Fibroblast of gingiva (primary cell): ENCODE measurements at regions not wholly inside any gene's neighbourhood (a gene's known extent, or its start where the extent isn't known, plus 50 kb on each side); places are given as distances from the start of the nearest gene placed in this dataset.

ENCODE experiments used
- DNase-seq: peaks from one replicate; pipeline ENCODE4 v3.0.0-alpha.2; 2011; ENCODE audit warnings: low read depth

DNA sequence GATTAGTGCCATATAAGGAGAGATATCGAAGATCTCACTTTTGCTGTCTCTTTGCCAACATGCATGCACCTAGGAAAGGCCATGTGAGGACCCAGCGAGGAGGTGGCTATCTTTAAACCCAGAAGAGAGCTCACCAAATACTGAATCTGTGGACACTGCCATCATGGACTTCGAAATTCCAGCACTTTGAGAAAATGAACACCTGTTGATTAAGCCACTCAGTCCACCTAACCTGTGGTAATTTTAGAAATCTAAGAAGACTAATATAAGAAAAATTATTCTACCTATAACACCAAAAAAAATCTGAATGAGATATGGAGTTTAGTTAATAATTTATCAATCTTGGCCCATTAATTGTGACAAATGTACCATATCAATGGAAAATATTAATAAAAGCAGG, 193.6 kb upstream of the CARD18 start:
- DNase-seq: no peak

DNA sequence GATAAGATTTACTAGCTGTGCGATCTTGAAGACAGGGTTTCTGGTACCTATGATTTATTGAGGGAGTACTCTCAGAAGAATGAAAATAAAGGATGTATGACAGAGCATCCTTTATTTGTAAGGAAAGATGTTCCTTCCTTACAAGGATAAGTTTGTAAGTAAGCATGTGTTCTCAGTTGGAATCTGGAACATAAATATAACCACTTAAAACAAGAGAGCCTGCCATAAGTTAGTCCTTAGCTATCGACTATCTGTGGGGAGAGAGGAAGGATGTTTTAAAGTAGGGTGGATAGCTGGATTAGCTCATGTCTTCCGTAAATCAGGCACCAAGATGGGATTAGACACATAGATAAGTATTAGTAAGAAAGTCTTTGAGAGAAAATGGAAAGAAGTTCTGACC, 192.6 kb upstream of the CARD18 start:
- no peak for DNase-seq

DNA sequence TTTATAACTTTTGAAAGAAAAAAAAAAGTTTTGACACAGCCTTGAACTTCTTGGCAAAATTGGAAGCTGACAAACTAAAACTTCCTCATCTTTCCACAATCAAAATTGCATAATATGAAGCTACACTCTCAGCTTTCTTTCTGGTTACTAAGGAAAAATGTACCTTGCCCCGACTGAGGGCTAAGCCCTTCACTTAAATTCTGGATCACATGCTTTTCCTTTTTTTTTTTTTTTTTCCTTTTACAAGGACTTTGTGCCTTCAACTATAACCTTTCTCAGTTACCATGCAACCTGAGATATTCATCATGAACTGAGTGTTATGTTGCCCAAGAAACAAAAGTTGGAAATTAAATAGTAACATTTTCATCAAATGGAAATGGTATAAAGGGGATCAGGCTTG, 188.5 kb upstream of the CARD18 start:
- no peak for DNase-seq

DNA sequence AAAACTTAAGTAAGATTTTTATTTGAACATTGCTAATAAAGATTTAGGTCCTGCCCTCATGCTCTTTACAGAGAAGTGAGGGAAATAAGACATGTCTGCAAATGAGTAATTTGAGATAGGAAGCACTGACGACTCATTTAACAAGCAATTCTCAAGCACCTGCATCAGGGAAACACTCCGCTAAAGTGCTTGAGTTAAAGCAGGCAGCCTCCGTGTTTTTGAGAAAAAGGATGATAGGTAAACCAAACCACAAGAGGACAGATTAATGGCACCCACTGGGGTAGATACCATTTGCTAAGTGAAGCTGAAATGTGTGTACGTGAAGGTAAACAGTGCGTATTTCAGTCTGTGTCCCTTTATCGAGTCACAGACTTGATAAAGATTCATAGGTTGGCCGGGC, 184.6 kb upstream of the CARD18 start:
- DNase-seq: no peak

DNA sequence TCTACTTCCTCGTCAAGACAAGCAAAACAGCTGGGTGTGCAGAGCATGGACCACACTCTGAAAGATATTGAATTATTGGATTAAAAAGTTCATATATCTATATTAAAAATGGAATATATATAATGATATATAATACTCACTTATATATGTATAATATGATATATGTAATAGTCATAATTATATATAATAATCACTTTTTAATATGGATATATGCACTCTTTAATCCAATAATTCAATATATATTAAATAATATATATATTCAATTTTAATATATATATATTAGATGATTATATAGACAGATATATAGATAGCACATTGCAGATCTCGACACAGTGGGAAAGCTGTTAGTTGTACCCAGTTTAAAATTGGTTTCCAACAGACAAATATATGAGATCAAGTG, 182.1 kb upstream of the CARD18 start:
- no peak for DNase-seq

DNA sequence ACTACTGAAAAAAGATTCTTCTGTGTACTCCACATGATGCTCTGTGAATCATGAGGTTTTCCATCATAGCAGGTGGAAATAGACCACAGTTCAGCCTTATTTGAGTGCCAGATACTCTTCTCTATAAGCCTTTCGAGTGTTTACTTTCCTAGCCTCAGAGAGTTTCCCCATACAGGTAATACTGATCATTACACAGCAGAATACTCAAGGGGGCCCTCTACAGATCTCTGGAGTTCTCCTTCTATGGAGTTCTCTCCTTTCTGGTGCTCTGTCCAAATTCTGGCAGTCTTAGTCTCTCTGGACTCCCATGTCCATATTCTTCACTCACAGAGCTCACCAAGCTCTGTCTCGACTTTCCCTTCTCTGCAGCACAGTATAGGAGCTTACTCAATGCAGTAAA, 175.7 kb upstream of the CARD18 start:
- DNase-seq: no peak

DNA sequence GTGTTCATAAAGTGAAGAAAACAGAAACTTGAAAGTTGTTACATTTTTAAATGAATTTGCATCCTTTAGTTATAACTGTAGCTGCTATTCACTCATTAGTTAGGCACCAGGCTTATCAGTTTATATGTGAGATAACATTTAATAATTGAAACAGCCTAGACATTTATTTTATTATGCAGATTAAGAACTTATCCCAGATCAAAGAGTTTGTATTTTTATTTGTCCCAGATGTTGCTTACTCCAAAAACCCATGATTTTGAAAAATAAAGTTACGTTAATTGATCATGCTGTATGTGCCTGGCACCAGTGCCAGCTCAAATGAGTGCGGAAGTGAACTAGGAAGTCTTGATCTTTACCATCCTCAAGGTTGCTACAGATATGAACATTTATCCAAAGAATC, 172.7 kb upstream of the CARD18 start:
- no peak for DNase-seq

DNA sequence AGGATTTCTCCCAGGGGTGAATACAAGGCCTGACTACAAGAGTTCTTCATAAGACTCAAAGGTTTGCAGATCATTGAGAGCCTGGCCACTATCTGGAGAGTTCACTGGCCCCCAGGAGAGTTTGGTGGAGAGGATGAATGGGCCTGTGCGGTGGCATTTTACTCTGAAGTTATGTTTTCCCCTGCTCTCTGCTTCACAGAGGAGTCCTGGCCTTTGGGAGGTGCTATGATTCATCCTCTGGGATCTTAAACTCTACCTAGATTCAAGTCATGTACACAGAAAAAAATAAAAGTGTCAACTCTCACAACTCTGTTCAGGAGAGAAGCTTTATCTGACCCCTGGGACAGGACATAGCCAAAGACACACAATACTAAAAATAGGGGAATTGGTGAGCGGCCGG, 159.1 kb upstream of the CARD18 start:
- DNase-seq: no peak

DNA sequence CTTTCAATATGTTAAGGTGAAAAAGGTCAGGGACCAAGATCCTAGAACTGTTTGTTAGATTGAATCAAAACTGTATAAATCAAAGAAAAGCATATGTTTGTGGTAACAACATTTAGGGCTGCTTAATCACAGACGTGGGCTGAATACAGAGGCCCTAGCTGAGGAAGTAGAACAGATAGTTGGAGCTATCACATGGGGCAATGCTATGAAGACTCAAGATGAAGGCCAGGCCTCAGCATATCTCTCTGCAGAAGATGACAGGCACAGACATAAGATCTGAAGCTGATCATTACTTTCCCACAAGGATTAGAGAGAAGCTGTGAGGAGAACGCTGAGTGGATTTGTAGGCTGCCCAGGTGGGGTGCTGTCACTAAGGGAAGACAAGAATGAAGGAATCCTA, 158.6 kb upstream of the CARD18 start:
- DNase-seq: no peak

DNA sequence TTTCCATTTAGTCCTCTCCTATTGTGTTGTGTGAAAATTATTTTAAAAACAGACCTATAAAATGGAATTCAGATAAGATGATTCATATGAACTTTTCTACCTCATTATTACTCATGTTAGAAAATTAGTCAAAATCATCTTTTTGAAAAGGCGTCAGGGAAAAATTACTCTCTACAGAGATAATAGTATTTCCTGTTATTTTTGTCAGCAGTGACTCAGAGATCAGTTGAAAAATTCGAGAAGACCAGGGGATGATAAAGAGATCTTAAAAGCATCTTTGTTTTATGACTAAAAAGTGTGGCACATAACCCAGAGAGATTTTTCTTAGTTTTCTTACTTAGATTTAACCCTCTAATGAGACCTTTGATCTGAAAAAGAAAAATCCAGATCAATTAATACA, 157.9 kb upstream of the CARD18 start:
- no peak for DNase-seq

DNA sequence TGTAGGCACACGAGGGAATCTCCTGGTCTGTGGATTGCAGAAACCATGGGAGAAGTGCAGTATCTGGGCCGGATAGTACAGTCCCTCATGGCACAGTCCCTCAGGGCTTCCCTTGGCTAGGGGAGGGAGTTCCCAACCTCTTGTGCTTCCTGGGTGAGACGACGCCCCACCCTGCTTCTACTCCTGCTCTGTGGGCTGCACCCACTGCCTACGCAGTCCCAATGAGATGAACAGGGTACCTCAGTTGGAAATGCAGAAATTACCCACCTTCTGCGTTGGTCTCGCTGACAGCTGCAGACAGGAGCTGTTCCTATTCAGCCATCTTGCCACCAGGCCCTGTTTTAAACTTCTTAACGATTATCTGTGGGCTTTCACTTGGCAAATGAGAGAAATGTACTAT, 157.2 kb upstream of the CARD18 start:
- no peak for DNase-seq

DNA sequence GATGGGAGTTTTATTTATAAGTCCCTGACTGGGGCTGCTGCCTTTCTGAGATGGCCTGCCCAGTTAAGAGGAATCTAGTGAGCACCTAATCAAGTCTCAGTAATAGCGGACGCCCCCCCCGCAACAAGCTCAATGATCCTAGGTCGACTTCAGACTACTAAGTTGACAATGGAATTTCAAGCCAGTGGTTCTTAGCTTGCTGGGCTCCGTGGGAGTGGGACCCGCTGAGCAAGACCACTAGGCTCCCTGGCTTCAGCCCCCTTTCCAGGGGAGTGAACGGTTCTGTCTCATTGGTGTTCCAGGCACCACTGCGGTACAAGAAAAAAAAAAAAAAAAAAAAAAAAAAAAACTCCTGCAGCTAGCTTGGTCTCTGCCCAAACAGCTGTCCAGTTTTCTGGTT, 156.8 kb upstream of the CARD18 start:
- DNase-seq: no peak

DNA sequence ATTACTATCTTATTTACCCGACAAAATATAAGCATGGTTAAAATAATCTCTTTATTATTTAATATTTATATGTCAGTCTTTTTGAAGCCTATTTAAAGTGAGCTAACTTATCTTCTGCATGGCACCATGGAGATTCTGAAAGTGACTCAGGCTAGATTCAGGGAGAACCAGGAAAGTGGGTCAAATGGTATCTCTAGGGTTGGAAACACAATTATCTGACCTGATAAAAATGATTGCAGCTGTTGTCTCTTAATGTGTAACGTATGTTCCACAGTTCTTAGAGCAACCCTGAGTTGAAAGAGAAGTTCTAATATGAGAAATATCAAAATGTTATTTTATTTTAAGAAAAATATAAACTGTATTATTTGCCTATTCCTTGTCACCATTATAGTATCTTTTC, 143.1 kb upstream of the CARD18 start:
- DNase-seq: no peak

DNA sequence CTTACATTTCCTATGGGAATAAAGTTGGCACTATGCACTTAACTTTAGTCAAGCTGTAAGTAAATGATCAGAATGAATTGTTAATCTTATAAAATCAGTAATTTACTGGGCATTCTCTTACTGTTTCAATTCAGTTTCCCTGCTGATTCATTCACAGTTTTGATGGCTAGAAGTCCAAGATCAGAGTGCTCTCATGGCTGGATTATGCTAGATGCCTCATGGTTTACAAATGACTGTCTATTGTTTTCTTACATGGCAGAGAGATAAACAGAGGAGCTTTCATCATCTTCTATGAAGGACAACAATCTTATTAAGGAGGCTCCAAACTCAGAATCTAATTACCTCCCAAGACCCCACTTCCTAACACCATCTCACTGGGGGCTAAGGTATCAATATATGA, 135.1 kb upstream of the CARD18 start:
- no peak for DNase-seq

DNA sequence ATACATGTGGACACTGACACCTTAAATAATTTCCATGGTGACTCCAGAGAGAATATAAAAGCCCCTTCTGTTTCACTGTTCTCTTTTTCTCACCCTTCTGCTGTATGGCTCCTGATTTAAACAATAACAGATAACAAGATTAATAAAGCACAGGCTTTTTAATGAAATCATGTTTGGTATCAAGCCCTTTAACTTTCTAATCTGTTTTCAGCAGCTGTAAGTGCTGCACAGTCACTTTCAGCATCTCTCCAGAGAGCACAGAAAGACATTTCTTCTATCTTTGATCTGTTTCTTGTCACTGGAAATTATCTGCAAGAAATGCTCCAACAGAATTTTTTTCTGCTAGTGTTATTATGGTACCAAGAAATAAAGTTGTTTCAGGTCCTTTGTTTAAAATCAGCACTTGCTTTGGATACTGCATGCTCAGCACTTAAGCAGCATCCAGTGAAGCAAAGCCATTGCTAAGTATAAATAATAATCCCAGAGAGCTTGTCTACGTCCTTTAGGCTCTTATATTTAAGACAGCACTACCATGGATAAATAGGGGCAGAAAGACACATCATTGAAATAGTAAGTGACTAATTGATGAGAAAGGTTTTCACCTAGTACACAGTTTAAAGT, 134.2 kb upstream of the CARD18 start:
- DNase-seq: no peak

DNA sequence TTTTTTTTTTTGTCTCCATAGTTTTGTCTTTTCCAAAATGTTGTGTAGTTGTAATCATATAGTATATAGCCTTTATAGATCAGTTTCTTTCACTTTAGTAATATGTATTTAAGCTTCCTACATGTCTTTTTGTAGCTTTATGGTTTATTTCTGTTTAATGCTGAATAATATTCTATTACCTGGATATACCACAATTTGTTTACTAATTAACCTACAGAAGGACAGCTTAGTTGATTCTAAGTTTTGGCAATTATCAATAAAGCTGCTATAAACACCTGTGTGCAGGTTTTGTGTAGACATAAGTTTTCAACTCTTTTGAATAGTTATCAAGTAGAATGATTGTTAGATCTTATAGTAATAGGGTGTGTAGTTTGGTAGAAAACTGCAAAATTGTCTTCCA, 130.3 kb upstream of the CARD18 start:
- DNase-seq: no peak

DNA sequence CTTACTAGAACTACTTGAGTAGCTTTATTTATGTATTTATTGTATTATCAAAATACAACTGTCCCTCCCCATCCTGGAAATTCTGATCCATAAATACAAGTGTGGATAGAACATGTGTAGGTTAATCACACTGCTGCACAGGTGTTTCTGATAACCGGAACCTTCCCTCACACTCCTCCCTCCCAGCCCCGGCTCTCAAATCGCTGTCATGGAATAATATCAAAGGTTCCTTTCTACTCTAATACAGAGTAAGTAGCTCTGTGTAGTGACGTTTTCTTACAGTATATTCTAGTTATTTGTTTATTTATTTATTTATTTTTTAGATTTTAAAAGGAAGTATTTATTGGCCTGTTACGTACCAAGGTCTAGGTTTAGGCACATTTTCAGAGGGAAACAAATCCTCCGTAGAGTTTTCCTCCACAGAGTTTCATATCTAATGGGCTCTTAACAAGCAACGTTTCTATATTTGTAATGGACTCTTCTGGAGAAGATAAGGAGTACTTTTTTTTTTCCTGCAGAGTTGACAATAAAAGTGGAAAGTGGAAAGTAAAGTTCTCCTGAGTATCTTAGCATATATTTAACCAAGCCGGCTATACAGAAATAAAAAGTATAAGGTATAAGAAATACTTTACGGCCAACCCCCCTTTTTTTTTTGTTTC, 129.0 kb upstream of the CARD18 start:
- DNase-seq: no peak

DNA sequence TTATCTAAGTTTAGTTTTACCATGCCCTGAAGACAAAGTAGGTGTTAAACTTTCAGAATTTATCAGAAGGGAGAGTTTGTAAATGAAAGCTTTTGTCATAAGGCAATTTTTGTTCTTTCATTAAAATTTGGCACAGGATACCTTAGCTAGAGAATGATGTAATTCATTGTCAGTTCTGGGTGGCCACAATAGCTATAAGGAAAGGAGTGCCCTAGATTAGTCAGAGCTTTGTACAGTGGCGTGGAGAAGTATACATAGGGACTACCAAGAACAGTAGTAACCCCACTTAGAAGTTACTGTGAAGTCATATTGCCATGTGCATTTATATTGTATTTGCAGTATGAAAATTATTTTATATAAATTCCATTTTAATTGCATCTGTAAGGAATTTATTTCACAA, 126.3 kb upstream of the CARD18 start:
- DNase-seq: no peak

DNA sequence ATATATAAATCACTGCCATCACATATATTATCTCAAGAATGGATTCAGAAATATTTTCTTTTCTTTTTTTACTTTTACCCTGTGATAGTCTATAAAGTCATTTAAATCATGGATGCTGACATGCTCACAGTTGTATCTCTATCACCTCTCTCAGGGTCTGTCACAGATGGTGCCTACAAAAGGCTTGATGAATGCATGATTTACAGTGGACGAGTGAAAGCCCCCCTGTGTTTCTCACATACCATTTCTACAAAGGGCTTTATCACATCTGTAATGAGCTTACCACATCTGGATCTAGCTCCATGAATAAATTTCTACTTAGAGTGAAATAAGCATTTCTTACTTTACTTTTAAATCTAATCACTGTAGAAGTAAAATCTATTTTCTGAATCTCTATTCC, 121.4 kb upstream of the CARD18 start:
- no peak for DNase-seq

DNA sequence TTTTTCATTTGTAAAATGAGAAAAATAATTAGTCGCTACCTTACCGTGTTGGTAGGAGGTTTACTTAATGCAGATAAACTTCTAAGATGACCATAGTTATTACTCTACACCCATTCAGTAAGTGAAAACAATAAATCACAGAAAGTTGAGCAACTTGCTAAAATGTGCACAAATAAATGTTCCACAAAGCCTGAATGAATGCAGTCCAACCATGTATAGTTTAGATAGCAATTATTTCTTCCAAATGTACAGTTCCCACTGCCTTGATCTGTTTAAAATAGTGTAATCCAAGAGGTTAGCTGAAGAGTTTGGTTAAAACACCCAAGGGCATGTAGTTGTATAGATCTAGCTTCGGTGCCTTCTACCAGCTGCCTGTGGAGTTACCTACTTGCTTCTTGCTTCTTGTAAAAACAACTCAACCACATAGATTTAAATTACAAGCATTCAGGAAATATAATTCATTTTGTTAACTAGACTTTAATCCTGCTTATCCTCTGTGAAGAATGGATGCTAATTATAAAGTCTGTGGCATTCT, 106.3 kb upstream of the CARD18 start:
- DNase-seq: no peak

DNA sequence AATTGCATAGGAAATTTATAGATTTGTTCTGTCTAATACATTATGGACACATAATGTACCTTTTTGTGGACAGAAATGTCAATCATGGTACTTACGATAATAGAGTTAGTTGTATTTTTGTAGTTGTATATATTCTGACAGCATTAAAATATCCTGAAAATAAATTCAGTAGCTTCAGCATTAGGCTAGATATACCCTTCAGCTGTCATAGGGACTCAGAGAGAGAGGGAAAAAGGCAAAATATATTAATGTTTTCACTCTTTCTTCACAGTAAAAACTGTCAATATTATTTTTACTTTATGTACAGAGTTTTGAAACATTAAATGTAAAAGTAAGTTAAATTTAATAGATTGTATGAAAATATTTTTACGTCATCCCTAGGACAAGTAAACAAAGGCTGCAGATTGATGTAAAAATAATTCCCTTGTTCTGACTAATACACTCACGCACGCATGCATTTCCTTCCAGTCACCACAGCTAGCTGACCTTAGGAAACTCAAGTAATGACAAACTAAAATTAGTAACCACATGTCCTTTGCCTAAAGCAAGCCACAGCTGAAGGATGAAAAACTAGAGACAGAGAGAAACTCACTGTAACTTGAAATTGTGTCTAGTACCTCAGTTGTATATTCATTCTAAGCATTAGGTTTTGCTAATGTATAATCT, 104.7 kb upstream of the CARD18 start:
- DNase-seq: peak; percentile 95

DNA sequence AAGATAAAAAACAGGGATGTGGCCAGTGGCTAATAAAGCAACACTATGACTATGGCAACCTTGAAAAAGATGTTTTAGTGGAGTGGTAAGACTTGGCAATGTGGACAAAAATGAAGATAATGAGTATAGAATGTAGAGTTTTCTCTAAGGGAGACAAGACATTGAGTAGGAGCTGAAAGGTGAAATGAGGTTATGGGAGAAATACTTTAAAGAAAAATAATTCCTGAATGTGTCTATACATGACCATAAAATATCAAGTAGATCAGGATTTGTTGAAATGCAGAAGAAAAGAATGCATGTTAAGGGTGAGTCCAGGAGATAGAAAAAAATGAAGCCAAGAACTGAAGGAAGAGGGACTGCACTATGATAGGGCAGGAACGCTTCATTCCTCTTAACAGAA, 101.6 kb upstream of the CARD18 start:
- DNase-seq: no peak

DNA sequence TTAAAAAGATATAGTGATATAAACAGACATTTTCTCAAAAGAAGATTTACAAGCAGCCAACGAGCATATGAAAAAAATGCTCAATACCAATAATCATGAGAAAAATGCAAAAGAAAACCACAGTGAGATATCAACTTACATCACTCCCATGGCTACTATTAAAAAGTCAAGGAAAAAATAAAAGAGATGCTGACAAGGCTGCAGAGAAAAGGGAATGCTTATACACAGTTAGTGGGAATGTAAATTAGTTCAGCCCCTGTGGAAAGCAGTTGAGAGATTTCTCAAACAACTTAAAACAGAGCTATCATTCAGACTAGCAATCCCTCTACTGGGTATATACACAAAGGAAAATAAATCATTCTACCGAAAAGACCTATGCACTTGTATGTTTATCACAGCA, 97.1 kb upstream of the CARD18 start:
- DNase-seq: peak; percentile 80

DNA sequence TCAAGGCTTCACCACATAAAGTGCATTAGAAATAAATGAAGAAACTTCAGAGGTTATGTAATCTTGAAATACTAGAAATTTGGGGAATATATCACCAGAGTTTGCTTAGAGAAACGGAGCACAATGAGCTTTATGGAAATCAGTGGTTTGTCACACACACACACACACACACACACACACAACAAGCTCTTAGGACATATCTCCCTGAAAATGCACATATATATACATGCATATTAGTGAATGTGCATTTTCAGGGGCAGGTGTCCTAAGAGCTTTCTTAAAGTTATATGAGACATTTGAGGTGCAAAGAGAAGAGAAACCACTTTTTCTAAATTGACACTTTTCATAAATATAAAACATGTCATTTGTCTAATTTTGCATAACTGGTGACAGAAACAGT, 93.7 kb upstream of the CARD18 start:
- DNase-seq: no peak
